IPS-18c (cell line): ENCODE measurements at regions not wholly inside any gene's neighbourhood (a gene's known extent, or its start where the extent isn't known, plus 50 kb on each side); places are given as distances from the start of the nearest gene placed in this dataset.

Source experiments
- H3K4me3 ChIP-seq: 2 replicates; pipeline ENCODE4 v1.7.0; 2013; ENCODE audit warnings: low read depth, mild to moderate bottlenecking, low read length, moderate library complexity; ENCODE audit not compliant: insufficient read depth
- H3K9me3 ChIP-seq: one replicate; pipeline ENCODE4 v1.6.1; 2013; ENCODE audit warnings: mild to moderate bottlenecking, low read length, moderate library complexity; ENCODE audit not compliant: control insufficient read depth, insufficient read depth

- no peaks in the 10 kb centered on the region for H3K9me3 ChIP-seq
- H3K4me3 ChIP-seq, result no peak overlapping the region
These were observed 153.5 kb upstream of the CIBAR2 start for GRCh38 chr16:85265810-85266209.

- Histone ChIP-seq H3K4me3 (no peak overlapping the region), H3K9me3 (no peaks in the 10 kb centered on the region)
These were observed 154.6 kb upstream of the CIBAR2 start for GRCh38 chr16:85266857-85267256.

- H3K9me3 ChIP-seq, result no peaks in the 10 kb centered on the region
These were observed 155.2 kb upstream of the CIBAR2 start for GRCh38 chr16:85267414-85267945.

GRCh38 chr16:85269165-85269564, 156.9 kb upstream of the CIBAR2 start:
- Histone ChIP-seq H3K9me3 (no peaks in the 10 kb centered on the region), H3K4me3 (no peak overlapping the region)

More at GRCh38 chr16:85267414-85267945, 155.2 kb upstream of the CIBAR2 start:
- no peak overlapping the region for H3K4me3 ChIP-seq

- no peak overlapping the region for H3K4me3 ChIP-seq
These were observed 158.1 kb upstream of the CIBAR2 start for GRCh38 chr16:85270374-85270773.

GRCh38 chr16:85271198-85271597, 158.9 kb upstream of the CIBAR2 start:
- no peak overlapping the region for H3K4me3 ChIP-seq
- H3K9me3 ChIP-seq, result no peaks in the 10 kb centered on the region

More at GRCh38 chr16:85270374-85270773, 158.1 kb upstream of the CIBAR2 start:
- H3K9me3 ChIP-seq, result no peaks in the 10 kb centered on the region

- Histone ChIP-seq H3K4me3 (no peak overlapping the region), H3K9me3 (no peaks in the 10 kb centered on the region)
These were observed 161.0 kb upstream of the CIBAR2 start for GRCh38 chr16:85273293-85273692.

GRCh38 chr16:85274501-85274900, 162.2 kb upstream of the CIBAR2 start:
- Histone ChIP-seq H3K9me3 (no peaks in the 10 kb centered on the region), H3K4me3 (no peak overlapping the region)

GRCh38 chr16:85274924-85275323, 162.7 kb upstream of the CIBAR2 start:
- Histone ChIP-seq H3K9me3 (no peaks in the 10 kb centered on the region), H3K4me3 (no peak overlapping the region; the same call in 1 of the 2 replicates)

- Histone ChIP-seq H3K9me3 (no peaks in the 10 kb centered on the region), H3K4me3 (no peak overlapping the region)
These were observed 163.4 kb upstream of the CIBAR2 start for GRCh38 chr16:85275533-85276249.

GRCh38 chr16:85276258-85276657, 164.0 kb upstream of the CIBAR2 start:
- no peaks in the 10 kb centered on the region for H3K9me3 ChIP-seq
- no peak overlapping the region for H3K4me3 ChIP-seq

- Histone ChIP-seq H3K4me3 (no peak overlapping the region), H3K9me3 (no peaks in the 10 kb centered on the region)
These were observed 164.4 kb upstream of the CIBAR2 start for GRCh38 chr16:85276721-85277120.

GRCh38 chr16:85278839-85279238, 166.6 kb upstream of the CIBAR2 start:
- H3K9me3 ChIP-seq, result no peaks in the 10 kb centered on the region

GRCh38 chr16:85279402-85279801, 167.1 kb upstream of the CIBAR2 start:
- Histone ChIP-seq H3K4me3 (no peak overlapping the region), H3K9me3 (no peaks in the 10 kb centered on the region)

More at GRCh38 chr16:85278839-85279238, 166.6 kb upstream of the CIBAR2 start:
- no peak overlapping the region for H3K4me3 ChIP-seq

GRCh38 chr16:85279825-85280545, 167.7 kb upstream of the CIBAR2 start:
- Histone ChIP-seq H3K9me3 (no peaks in the 10 kb centered on the region), H3K4me3 (no peak overlapping the region)

GRCh38 chr16:85281181-85281580, 168.9 kb upstream of the CIBAR2 start:
- H3K9me3 ChIP-seq, result no peaks in the 10 kb centered on the region
- no peak overlapping the region for H3K4me3 ChIP-seq

GRCh38 chr16:85282842-85283241, 170.6 kb upstream of the CIBAR2 start:
- Histone ChIP-seq H3K4me3 (no peak overlapping the region), H3K9me3 (no peaks in the 10 kb centered on the region)
